Pancreas (tissue), 10 donors: ENCODE measurements at regions not wholly inside any gene's neighbourhood (a gene's known extent, or its start where the extent isn't known, plus 50 kb on each side); places are given as distances from the start of the nearest gene placed in this dataset.

Source experiments
- ATAC-seq, 4 donors: fragments of 200-7000 bp; cut with Tn5 transposase; one replicate each; pipeline versions ENCODE4 v1.8.0 to v1.9.1; 2020; ENCODE audit warnings: mild to moderate bottlenecking in 4 of 4, moderate library complexity in 4 of 4
- DNase-seq, 6 donors: peaks; one replicate each; pipeline ENCODE4 v3.0.0-alpha.2; 2020
- FAIRE-seq: peaks from 2 replicates; lab custom pipeline; 2012; peaks lifted over from hg19 to GRCh38; lab: Jason Lieb, UNC
- H3K27ac ChIP-seq, 4 donors: fragments of 200-600 bp; sonication (generic); 1 replicate in 3 of 4; 2 replicates in 1 of 4; pipeline versions ENCODE4 v1.5.0 to v1.8.0; 2020
- H3K27me3 ChIP-seq, 4 donors: fragments of 200-600 bp; one replicate each; pipeline ENCODE4 v1.8.0; 2021
- H3K36me3 ChIP-seq, 3 donors: fragments of 200-600 bp; sonication (generic) in 1 of 3; one replicate each; pipeline versions ENCODE4 v1.5.0 to v1.8.0; 2020 to 2021
- H3K4me1 ChIP-seq, 3 donors: fragments of 200-600 bp; one replicate each; pipeline ENCODE4 v1.8.0; 2021
- H3K4me3 ChIP-seq, 4 donors: fragments of 200-600 bp; sonication (generic) in 2 of 4; one replicate each; pipeline versions ENCODE4 v1.5.0 to v1.8.0; 2020 to 2021
- H3K9me3 ChIP-seq, 4 donors: fragments of 200-600 bp; one replicate each; pipeline ENCODE4 v1.8.0; 2021
- CTCF ChIP-seq, 4 donors: fragments of 200-600 bp; sonication (generic) in 3 of 4; IDR thresholded peaks; one replicate each; pipeline versions ENCODE4 v1.5.0 to v1.8.0; 2021; ENCODE audit warnings: antibody characterized with exemption in 4 of 4
- WGBS, 2 donors: extraction: QIAGEN DNeasy Blood & Tissue Kit; methylation state at CpG; one replicate each; pipeline ENCODE4 v1.1.7; 2013; 5-methylcytosine and 5-hydroxymethylcytosine counted together
- intact Hi-C, 3 donors: fragments of 100-400 bp; cut with DNase I; formaldehyde crosslinking; loops; one replicate each; pipeline versions ENCODE4 v1.11.1 to v1.14.2; 2022
- donor health status: healthy with polysubstance abuse.
- donor health status: DM: no; HTN: no; CAD: no; lungs with moderate emphysema.
- donor health status: DM: no; HTN: no; CAD: no.
- donor health status: control.
- donor health status: control.
- donor health status: Bipolar disorder and iron deficiency.
- donor health status: DM: yes; HTN: yes; CAD: no.
- donor health status: DM: no; HTN: no; CAD: no.
- donor health status: DM: no; HTN: no; CAD: no.
- donor health status: DM: yes; HTN: yes; CAD: no.

DNA sequence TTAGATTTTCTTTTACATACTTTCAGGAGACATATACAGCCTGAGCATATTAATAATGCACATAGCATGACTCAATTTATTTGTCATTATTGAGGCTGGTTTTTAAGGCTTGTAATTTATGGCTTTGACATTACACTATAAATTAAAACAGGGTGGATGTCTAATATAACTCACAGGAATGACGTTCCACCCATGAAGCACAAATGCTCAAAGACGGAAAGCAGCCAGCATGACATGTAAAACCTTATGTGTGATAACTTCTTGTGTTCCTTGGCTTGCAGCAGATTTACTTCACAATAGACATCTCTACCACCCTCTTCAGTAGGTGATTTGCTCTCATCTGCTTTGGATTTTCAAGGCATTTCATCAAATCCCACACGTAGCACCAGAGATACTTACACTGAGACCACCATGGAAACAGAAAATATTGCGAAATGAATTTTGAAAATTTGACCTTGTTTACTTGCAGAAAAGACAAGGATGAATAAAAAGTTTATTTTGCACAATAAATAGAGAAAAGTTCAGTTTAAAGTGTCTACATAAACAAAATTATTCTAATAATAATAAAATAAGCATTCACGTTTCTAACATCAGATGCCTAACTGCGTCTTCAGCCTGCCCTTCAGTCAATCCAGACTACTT, 64.7 kb upstream of the BTC start:
- no peak overlapping the region for H3K27ac ChIP-seq
- ATAC-seq (no peak), DNase-seq (no peak), FAIRE-seq (no peak)
- 62 to 81% methylated on average over 6 of the region's 6 CpGs for WGBS, 2 donors
- H3K36me3 ChIP-seq = no peaks in the 10 kb centered on the region
- H3K4me3 ChIP-seq = no peak overlapping the region
- no peak for TF ChIP-seq CTCF (IDR thresholded peaks at IDR 0.05)
- H3K27me3 ChIP-seq = no peaks in the 10 kb centered on the region
- H3K9me3 ChIP-seq = no peaks in the 10 kb centered on the region
- H3K4me1 ChIP-seq = no peaks in the 10 kb centered on the region
- intact Hi-C loops = no loop called here

DNA sequence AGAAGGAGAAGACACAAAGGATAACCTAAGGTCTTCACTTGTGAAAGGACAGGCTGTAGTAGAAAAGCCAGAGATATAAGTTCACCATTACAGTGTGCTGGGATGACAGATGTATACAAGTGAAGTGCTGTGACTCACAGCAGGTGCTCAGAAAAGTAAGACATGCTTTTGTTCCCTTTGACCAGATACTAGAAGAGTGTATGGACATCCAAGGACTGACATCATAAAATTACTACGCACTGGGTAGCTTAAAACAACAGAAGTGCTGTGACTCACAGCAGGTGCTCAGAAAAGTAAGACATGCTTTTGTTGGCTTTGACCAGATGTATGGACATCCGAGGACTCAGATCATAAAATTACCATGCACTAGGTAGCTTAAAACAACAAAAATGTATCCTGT, 61.6 kb upstream of the BTC start:
- intact Hi-C loops = no loop called here
- no peak for FAIRE-seq

DNA sequence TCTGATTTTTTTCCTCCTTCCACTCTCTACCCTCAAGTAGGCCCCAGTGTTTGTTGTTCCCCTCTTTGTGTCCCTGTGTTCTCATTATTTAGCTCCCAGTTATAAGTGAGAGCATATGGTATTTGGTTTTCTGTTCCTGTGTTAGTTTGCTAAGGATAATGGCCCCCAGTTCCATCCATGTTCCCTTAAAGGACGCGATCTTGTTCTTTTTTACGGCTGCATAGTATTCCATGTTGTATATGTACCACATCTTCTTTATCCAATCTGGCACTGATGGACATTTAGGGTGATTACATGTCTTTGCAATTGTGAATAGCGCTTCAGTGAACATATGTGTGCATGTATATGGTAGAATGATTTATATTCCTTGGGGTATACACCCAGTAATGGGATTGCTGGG, 54.5 kb upstream of the BTC start:
- WGBS, 2 donors = 92 to 95% methylated on average over 4 of the region's 4 CpGs
- Histone ChIP-seq H3K4me1 (no peaks in the 10 kb centered on the region), H3K36me3 (no peaks in the 10 kb centered on the region), H3K27me3 (no peaks in the 10 kb centered on the region), H3K9me3 (no peaks in the 10 kb centered on the region), H3K27ac (no peak overlapping the region), H3K4me3 (no peak overlapping the region)
- FAIRE-seq = no peak
- ATAC-seq = no peak
- no peak for DNase-seq
- no peak for TF ChIP-seq CTCF (IDR thresholded peaks at IDR 0.05)
- intact Hi-C loops = no loop called here

More for the DNA sequence above, 61.6 kb upstream of the BTC start:
- DNase-seq = no peak
- Histone ChIP-seq H3K4me3 (no peak overlapping the region), H3K4me1 (no peaks in the 10 kb centered on the region), H3K27ac (no peak overlapping the region), H3K36me3 (no peaks in the 10 kb centered on the region), H3K9me3 (no peaks in the 10 kb centered on the region), H3K27me3 (no peaks in the 10 kb centered on the region)
- 78 to 83% methylated on average over 2 of the region's 2 CpGs for WGBS, 2 donors
- no peak for ATAC-seq
- TF ChIP-seq CTCF (IDR thresholded peaks at IDR 0.05) = no peak

GRCh38 chr4:74845834-74846233, 51.5 kb upstream of the BTC start:
- intact Hi-C loops = no loop called here
- no peaks in the 10 kb centered on the region for H3K9me3 ChIP-seq
- H3K4me3 ChIP-seq = no peak overlapping the region
- WGBS, 2 donors = 92 to 94% methylated on average over 1 of the region's 1 CpG
- no peaks in the 10 kb centered on the region for H3K27me3 ChIP-seq
- FAIRE-seq (no peak), ATAC-seq (no peak), DNase-seq (no peak)
- no peaks in the 10 kb centered on the region for H3K36me3 ChIP-seq
- H3K27ac ChIP-seq = no peak overlapping the region
- no peak for TF ChIP-seq CTCF (IDR thresholded peaks at IDR 0.05)
- H3K4me1 ChIP-seq = no peaks in the 10 kb centered on the region
